Astrocyte (in vitro differentiated cells and primary cell): ENCODE measurements at regions not wholly inside any gene's neighbourhood (a gene's known extent, or its start where the extent isn't known, plus 50 kb on each side); places are given as distances from the start of the nearest gene placed in this dataset.

Experiments
- DNase-seq: peaks from one replicate; pipeline ENCODE4 v3.0.0-alpha.2; 2010; ENCODE audit warnings: low read depth
- FAIRE-seq: peaks from 2 replicates; lab custom pipeline; 2011; peaks lifted over from hg19 to GRCh38; lab: Jason Lieb, UNC
- H2AFZ ChIP-seq: 2 replicates; pipeline ENCODE4 v1.6.0; 2012; ENCODE audit warnings: low read depth, low read length, inconsistent platforms
- H3K27ac ChIP-seq: 2 replicates; pipeline ENCODE4 v1.5.1; 2011; ENCODE audit warnings: low read depth, low read length, inconsistent platforms
- H3K27me3 ChIP-seq: 2 replicates; pipeline ENCODE4 v1.6.0; 2011; ENCODE audit warnings: low read length, inconsistent platforms; ENCODE audit not compliant: insufficient read depth
- H3K36me3 ChIP-seq: 2 replicates; pipeline ENCODE4 v1.5.1; 2011; ENCODE audit warnings: low read length, inconsistent platforms; ENCODE audit not compliant: insufficient read depth
- H3K4me1 ChIP-seq: 2 replicates; pipeline ENCODE4 v1.5.1; 2011; ENCODE audit warnings: low read length, inconsistent platforms; ENCODE audit not compliant: insufficient read depth
- H3K4me2 ChIP-seq: 2 replicates; pipeline ENCODE4 v1.6.0; 2012; ENCODE audit warnings: low read length, inconsistent platforms
- H3K4me3 ChIP-seq: 2 replicates; pipeline ENCODE4 v1.5.1; 2011; ENCODE audit warnings: low read depth, mild to moderate bottlenecking, low read length, inconsistent platforms; ENCODE audit not compliant: insufficient read depth
- H3K79me2 ChIP-seq: 2 replicates; pipeline ENCODE4 v1.6.0; 2012; ENCODE audit warnings: mild to moderate bottlenecking, low read length, inconsistent platforms; ENCODE audit not compliant: insufficient read depth
- H3K9ac ChIP-seq: 2 replicates; pipeline ENCODE4 v1.6.0; 2012; ENCODE audit warnings: mild to moderate bottlenecking, low read length, inconsistent platforms
- H3K9me3 ChIP-seq: 2 replicates; pipeline ENCODE4 v1.5.1; 2012; ENCODE audit warnings: low read depth, mild to moderate bottlenecking, low read length, inconsistent platforms; ENCODE audit not compliant: insufficient read depth
- H4K20me1 ChIP-seq: 2 replicates; pipeline ENCODE4 v1.6.0; 2012; ENCODE audit warnings: low read length, inconsistent platforms; ENCODE audit not compliant: insufficient read depth
- H3K27ac Mint-ChIP-seq: one replicate; pipeline ENCODE4 v1.8.0; 2021; ENCODE audit warnings: mild to moderate bottlenecking, mixed read lengths; ENCODE audit not compliant: unreplicated experiment
- H3K27me3 Mint-ChIP-seq: one replicate; pipeline ENCODE4 v1.8.0; 2021; ENCODE audit warnings: low read depth, mixed read lengths; ENCODE audit not compliant: unreplicated experiment
- H3K36me3 Mint-ChIP-seq: one replicate; pipeline ENCODE4 v1.8.0; 2021; ENCODE audit warnings: low read depth, mixed read lengths; ENCODE audit not compliant: unreplicated experiment
- H3K4me1 Mint-ChIP-seq: one replicate; pipeline ENCODE4 v1.8.0; 2021; ENCODE audit warnings: low read depth, mixed read lengths; ENCODE audit not compliant: unreplicated experiment
- H3K4me3 Mint-ChIP-seq: one replicate; pipeline ENCODE4 v1.8.0; 2021; ENCODE audit warnings: mild to moderate bottlenecking, moderate library complexity, mixed read lengths; ENCODE audit not compliant: unreplicated experiment
- H3K9me3 Mint-ChIP-seq: one replicate; pipeline ENCODE4 v1.8.0; 2021; ENCODE audit warnings: mild to moderate bottlenecking, mixed read lengths; ENCODE audit not compliant: unreplicated experiment
- EZH2 ChIP-seq: IDR thresholded peaks from 2 replicates; pipeline ENCODE4 v1.6.1; 2012; ENCODE audit warnings: mild to moderate bottlenecking, low read length, inconsistent platforms; ENCODE audit not compliant: insufficient read depth
- TF ChIP-seq, protein P1 (sequence below): IDR thresholded peaks from 2 replicates; pipeline ENCODE4 v1.5.1; 2011; ENCODE audit warnings: low read depth, mild to moderate bottlenecking, inconsistent platforms, low read length, moderate library complexity; ENCODE audit not compliant: insufficient read depth

DNA sequence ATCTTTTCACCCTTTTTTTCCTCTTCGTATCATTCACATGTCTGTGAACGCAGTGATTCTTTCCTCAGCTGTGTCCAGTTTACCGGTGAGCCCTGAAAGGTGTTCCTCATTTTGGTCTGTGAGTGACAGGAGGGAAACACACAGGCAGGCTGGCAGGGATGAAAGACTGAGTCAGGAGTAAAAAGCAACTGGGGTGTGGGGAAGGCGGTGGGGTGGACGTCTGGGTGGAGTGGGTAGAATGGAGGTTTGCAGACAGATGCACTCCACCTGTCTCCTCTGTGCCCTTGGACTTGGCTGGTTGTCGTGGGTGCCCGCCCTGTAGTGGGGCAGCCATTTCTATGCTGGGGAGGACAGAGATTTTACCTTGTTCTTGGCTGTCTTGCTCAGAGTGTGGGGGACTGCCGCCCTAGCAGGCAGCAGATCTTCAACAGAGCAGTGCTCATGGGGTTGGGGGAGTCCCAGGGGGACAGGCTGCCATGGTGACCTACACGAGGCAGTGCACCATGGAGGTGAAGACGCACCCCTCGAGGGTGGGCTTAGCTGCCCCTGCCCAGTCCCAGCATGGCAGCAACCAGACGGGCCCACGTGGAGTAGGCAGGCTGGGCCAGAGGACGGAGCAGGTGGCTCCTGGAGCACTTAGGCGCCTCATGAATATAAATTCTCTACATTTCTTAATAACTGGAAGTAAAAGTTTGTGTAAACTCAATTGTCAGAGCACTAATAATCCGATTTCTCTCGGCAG lies 603.7 kb downstream of the TBC1D22A start:
- Mint-ChIP-seq H3K27ac (no peak overlapping the region), H3K9me3 (peaks cover 14% of the 10 kb centered on the region), H3K27me3 (peaks cover 3% of the 10 kb centered on the region), H3K4me3 (no peak overlapping the region), H3K36me3 (no peaks in the 10 kb centered on the region), H3K4me1 (no peaks in the 10 kb centered on the region)
- no peak overlapping the region for H2AFZ ChIP-seq
- no peak for DNase-seq
- no peaks in the 10 kb centered on the region for H3K4me1 ChIP-seq
- no peak overlapping the region for H3K4me3 ChIP-seq
- H4K20me1 ChIP-seq = no peaks in the 10 kb centered on the region
- TF ChIP-seq, protein P1, sequence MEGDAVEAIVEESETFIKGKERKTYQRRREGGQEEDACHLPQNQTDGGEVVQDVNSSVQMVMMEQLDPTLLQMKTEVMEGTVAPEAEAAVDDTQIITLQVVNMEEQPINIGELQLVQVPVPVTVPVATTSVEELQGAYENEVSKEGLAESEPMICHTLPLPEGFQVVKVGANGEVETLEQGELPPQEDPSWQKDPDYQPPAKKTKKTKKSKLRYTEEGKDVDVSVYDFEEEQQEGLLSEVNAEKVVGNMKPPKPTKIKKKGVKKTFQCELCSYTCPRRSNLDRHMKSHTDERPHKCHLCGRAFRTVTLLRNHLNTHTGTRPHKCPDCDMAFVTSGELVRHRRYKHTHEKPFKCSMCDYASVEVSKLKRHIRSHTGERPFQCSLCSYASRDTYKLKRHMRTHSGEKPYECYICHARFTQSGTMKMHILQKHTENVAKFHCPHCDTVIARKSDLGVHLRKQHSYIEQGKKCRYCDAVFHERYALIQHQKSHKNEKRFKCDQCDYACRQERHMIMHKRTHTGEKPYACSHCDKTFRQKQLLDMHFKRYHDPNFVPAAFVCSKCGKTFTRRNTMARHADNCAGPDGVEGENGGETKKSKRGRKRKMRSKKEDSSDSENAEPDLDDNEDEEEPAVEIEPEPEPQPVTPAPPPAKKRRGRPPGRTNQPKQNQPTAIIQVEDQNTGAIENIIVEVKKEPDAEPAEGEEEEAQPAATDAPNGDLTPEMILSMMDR = no peak
- TF ChIP-seq EZH2 = no peak
- no peak for FAIRE-seq
- no peaks in the 10 kb centered on the region for H3K9me3 ChIP-seq
- H3K4me2 ChIP-seq = no peak overlapping the region
- no peak overlapping the region for H3K9ac ChIP-seq
- no peaks in the 10 kb centered on the region for H3K36me3 ChIP-seq
- no peak overlapping the region for H3K27ac ChIP-seq
- H3K27me3 ChIP-seq = no peaks in the 10 kb centered on the region
- H3K79me2 ChIP-seq = no peaks in the 10 kb centered on the region

- H3K27ac ChIP-seq = no peak overlapping the region
- H3K4me3 ChIP-seq = no peak overlapping the region
- H3K27me3 Mint-ChIP-seq = no peaks in the 10 kb centered on the region
- no peaks in the 10 kb centered on the region for H3K4me1 Mint-ChIP-seq
- FAIRE-seq = no peak
- no peaks in the 10 kb centered on the region for H3K36me3 ChIP-seq
- DNase-seq = no peak
- peaks cover 13% of the 10 kb centered on the region for H3K9me3 Mint-ChIP-seq
- TF ChIP-seq, protein P1 = no peak
- no peak for TF ChIP-seq EZH2
- no peaks in the 10 kb centered on the region for H3K4me1 ChIP-seq
- H4K20me1 ChIP-seq = no peaks in the 10 kb centered on the region
- no peaks in the 10 kb centered on the region for H3K79me2 ChIP-seq
- H3K4me3 Mint-ChIP-seq = no peak overlapping the region
- H3K4me2 ChIP-seq = no peak overlapping the region
- H3K9ac ChIP-seq = no peak overlapping the region
- H3K9me3 ChIP-seq = no peaks in the 10 kb centered on the region
- no peak overlapping the region for H3K27ac Mint-ChIP-seq
- H3K36me3 Mint-ChIP-seq = no peaks in the 10 kb centered on the region
- no peak overlapping the region for H2AFZ ChIP-seq
- no peaks in the 10 kb centered on the region for H3K27me3 ChIP-seq
These were observed 598.8 kb downstream of the TBC1D22A start for GRCh38 chr22:47361247-47361646.

DNA sequence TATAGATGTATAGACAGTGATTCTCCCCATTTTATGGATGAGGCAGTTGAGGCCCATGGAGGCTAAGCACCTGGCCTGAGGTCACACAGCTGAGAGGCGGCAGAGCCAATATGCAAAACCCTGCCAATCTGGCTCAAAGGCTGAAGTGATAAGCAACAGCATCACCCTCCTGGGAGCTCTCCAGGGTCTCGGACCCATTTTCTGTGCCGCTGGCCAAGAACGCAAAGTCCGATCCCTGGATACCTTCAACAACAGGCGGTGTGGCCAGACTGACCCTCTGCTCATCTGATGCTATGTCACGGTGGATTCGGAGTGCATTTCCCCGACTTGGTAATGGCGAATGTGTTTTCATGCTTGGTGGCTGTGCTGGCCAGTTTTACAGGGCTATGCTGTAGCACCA lies 595.0 kb downstream of the TBC1D22A start:
- H3K4me1 ChIP-seq = no peaks in the 10 kb centered on the region
- TF ChIP-seq, protein P1 = no peak
- TF ChIP-seq EZH2 = no peak
- no peaks in the 10 kb centered on the region for H3K36me3 ChIP-seq
- H3K4me2 ChIP-seq = no peak overlapping the region
- H3K27me3 ChIP-seq = no peaks in the 10 kb centered on the region
- H3K36me3 Mint-ChIP-seq = no peaks in the 10 kb centered on the region
- FAIRE-seq (no peak), DNase-seq (no peak)
- no peaks in the 10 kb centered on the region for H3K4me1 Mint-ChIP-seq
- peaks cover 15% of the 10 kb centered on the region for H3K9me3 Mint-ChIP-seq
- H3K79me2 ChIP-seq = no peaks in the 10 kb centered on the region
- H4K20me1 ChIP-seq = no peaks in the 10 kb centered on the region
- no peak overlapping the region for H3K4me3 ChIP-seq
- no peaks in the 10 kb centered on the region for H3K9me3 ChIP-seq
- no peak overlapping the region for H3K27ac Mint-ChIP-seq
- no peak overlapping the region for H3K27ac ChIP-seq
- no peak overlapping the region for H2AFZ ChIP-seq
- no peaks in the 10 kb centered on the region for H3K27me3 Mint-ChIP-seq
- H3K4me3 Mint-ChIP-seq = no peak overlapping the region
- no peak overlapping the region for H3K9ac ChIP-seq
